A549 (cell line): ENCODE measurements at regions not wholly inside any gene's neighbourhood (a gene's known extent, or its start where the extent isn't known, plus 50 kb on each side); places are given as distances from the start of the nearest gene placed in this dataset.

ENCODE experiments used
- CHD2 ChIP-seq: fragments of 150-350 bp; IDR thresholded peaks from 2 replicates; pipeline ENCODE4 v1.6.1; 2014; ENCODE audit warnings: low read length; ENCODE audit not compliant: partially characterized antibody
- CTCF ChIP-seq: fragments of >200 bp; sonication (Bioruptor Twin); formaldehyde crosslinking; IDR thresholded peaks from 3 replicates; pipeline ENCODE4 v1.5.1; 2016
- EHMT2 ChIP-seq: fragments of 200-600 bp; sonication (generic); IDR thresholded peaks from 2 replicates; pipeline ENCODE4 v1.6.1; 2016; ENCODE audit warnings: antibody characterized with exemption, low read depth, mild to moderate bottlenecking, moderate library complexity
- REST ChIP-seq: fragments of 200-600 bp; sonication (generic); IDR thresholded peaks from 2 replicates; pipeline ENCODE4 v1.6.1; 2016; ENCODE audit warnings: antibody characterized with exemption, mild to moderate bottlenecking, moderate library complexity

DNA sequence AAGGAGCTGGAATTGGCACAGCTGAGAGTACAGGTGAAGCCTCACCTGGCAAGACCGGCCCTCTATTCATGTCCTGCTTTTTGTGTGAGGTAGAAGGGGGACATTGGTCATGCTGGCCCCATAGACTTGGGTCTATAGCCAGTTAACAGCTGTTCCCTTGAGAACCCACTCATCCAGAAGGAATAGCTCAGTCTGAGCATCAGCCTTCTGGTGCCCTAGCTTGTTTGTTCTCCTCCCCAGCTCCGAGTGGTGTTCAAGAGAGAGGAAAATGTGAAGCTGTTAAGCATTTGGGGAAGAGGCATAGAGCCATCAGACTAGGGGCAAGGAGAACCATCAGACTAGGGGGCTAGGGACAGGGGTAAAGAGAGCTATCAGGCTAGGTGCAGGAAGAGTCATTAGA lies 290.9 kb downstream of the SIPA1L2 start:
- TF ChIP-seq CTCF (no peak), REST (no peak), EHMT2 (no peak), CHD2 (no peak)
